Skeletal muscle tissue (tissue), 3 donors: ENCODE measurements at regions not wholly inside any gene's neighbourhood (a gene's known extent, or its start where the extent isn't known, plus 50 kb on each side); places are given as distances from the start of the nearest gene placed in this dataset.

Experiments
- H3K27ac ChIP-seq: one replicate; pipeline ENCODE4 v1.7.0; 2013; ENCODE audit warnings: mild to moderate bottlenecking, low read depth, low read length, inconsistent platforms
- H3K27me3 ChIP-seq, 3 donors: one replicate each; pipeline ENCODE4 v1.7.0; 2013; ENCODE audit warnings: low read length in 3 of 3; ENCODE audit not compliant: control insufficient read depth in 3 of 3, insufficient read depth in 3 of 3
- H3K36me3 ChIP-seq, 3 donors: one replicate each; pipeline ENCODE4 v1.7.0; 2013; ENCODE audit warnings: low read length in 3 of 3; ENCODE audit not compliant: control insufficient read depth in 3 of 3, insufficient read depth in 3 of 3
- H3K4me1 ChIP-seq, 3 donors: one replicate each; pipeline ENCODE4 v1.7.0; 2013; ENCODE audit warnings: low read length in 3 of 3, mild to moderate bottlenecking in 3 of 3; ENCODE audit not compliant: control insufficient read depth in 3 of 3, insufficient read depth in 3 of 3
- H3K4me3 ChIP-seq, 3 donors: one replicate each; pipeline ENCODE4 v1.7.0; 2013; ENCODE audit warnings: low read length in 3 of 3
- H3K9ac ChIP-seq, 3 donors: one replicate each; pipeline ENCODE4 v1.7.0; 2013; ENCODE audit warnings: low read length in 3 of 3, mild to moderate bottlenecking in 3 of 3, moderate library complexity in 2 of 3, low read depth in 1 of 3
- H3K9me3 ChIP-seq, 3 donors: one replicate each; pipeline ENCODE4 v1.7.0; 2013; ENCODE audit warnings: low read length in 3 of 3; ENCODE audit not compliant: control insufficient read depth in 3 of 3
- donor health status: Osteomylitis.

DNA sequence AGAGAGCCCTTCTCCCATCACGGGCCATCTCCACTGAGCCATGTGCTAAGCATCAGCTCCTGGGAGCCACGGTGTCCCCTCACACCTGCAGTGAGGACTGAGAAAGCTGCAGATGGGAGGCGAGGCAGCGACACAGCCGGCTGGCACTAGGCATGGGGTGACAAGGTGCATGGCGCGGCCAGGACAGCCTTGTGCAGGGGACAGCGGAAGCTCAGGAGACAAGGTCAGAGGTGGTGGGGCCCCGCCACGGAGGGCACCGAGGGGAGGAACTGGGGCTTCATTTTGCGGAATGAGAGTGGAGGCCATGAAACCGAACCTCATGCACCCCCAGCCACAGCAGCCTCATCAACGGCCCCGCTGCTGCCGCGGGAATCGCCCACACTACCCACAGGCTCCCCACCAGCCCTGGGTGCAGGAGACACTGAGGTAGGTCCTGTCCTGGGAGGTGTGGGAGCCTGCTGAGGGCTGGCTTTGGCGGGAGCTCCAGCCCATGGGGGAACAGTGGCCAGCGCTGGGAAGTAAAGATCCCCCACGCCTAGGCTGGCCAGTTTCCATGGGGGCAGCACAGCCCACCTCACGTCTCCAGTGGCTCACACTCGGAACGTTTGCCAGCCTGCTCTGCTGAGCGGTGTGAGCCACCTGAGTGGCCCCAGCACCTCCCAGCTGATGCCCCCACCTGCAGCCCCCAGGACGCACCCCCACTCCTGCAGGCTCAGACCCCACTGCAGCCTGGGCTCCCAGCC, 71.2 kb upstream of the INSIG1 start:
- Histone ChIP-seq H3K4me1 (peaks cover 3 to 9% (median 6%) of the 10 kb centered on the region in 3 donors), H3K9ac (no peak overlapping the region), H3K27me3 (peaks cover 0 to 8% (median 0%) of the 10 kb centered on the region in 3 donors), H3K4me3 (no peak overlapping the region), H3K9me3 (no peaks in the 10 kb centered on the region), H3K36me3 (no peaks in the 10 kb centered on the region), H3K27ac (no peak overlapping the region)

- H3K36me3 ChIP-seq, result no peaks in the 10 kb centered on the region
- no peaks in the 10 kb centered on the region for H3K9me3 ChIP-seq
- no peak overlapping the region for H3K9ac ChIP-seq
- no peak overlapping the region for H3K27ac ChIP-seq
- peaks cover 3 to 9% (median 6%) of the 10 kb centered on the region in 3 donors for H3K4me1 ChIP-seq
- peaks cover 0 to 8% (median 0%) of the 10 kb centered on the region in 3 donors for H3K27me3 ChIP-seq
- H3K4me3 ChIP-seq, result no peak overlapping the region
Observed at GRCh38 chr7:155227004-155227787, 70.5 kb upstream of the INSIG1 start.

GRCh38 chr7:155227788-155228458, 69.8 kb upstream of the INSIG1 start:
- no peaks in the 10 kb centered on the region for H3K36me3 ChIP-seq
- H3K4me1 ChIP-seq, result peaks cover 3 to 9% (median 6%) of the 10 kb centered on the region in 3 donors
- H3K4me3 ChIP-seq, result no peak overlapping the region
- no peak overlapping the region for H3K9ac ChIP-seq
- H3K9me3 ChIP-seq, result no peaks in the 10 kb centered on the region
- no peak overlapping the region for H3K27ac ChIP-seq
- peaks cover 0 to 6% (median 0%) of the 10 kb centered on the region in 3 donors for H3K27me3 ChIP-seq

DNA sequence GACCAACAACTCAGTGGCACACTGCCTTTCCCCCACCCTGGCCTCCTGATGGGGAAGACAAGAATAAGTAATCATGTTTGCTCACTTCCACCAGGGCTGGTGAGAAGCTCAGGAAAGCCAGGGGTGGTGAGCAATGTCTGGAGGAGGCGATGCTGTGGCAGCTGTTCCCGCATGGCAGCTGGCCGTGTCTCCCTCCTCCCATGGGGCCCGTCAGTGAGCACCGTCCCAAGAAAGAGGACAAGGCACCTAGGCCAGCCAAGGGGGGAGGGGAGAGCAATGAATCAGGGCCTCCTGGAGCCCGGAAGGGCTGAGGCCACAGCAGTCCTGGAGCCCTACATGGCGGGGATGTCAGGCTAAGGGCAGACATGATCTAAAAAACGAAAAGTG, 69.2 kb upstream of the INSIG1 start:
- peaks cover 3 to 9% (median 6%) of the 10 kb centered on the region in 3 donors for H3K4me1 ChIP-seq
- no peak overlapping the region for H3K4me3 ChIP-seq
- H3K9me3 ChIP-seq, result no peaks in the 10 kb centered on the region
- H3K36me3 ChIP-seq, result no peaks in the 10 kb centered on the region
- peaks cover 0 to 3% (median 0%) of the 10 kb centered on the region in 3 donors for H3K27me3 ChIP-seq
- no peak overlapping the region for H3K27ac ChIP-seq
- no peak overlapping the region for H3K9ac ChIP-seq

DNA sequence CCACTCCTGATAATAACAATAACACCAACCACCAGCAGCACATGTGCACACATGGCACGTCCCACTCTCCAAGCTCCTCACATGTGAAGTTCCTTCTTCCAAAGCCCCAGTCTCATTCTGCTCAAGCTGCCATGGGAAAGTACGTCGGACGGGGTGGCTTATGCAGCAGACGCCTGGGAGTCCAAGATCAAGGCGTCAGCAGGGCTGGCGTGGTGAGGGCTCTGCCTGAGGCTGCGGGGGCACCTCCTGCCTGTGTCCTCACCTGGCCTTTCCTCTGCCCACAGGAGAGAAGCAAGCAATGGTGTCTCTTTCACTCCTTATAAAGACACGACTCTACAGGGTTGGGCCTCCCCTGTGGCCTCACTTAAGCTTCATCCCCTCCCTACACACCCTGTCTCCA, 68.8 kb upstream of the INSIG1 start:
- Histone ChIP-seq H3K36me3 (no peaks in the 10 kb centered on the region), H3K27me3 (peaks cover 0 to 3% (median 0%) of the 10 kb centered on the region in 3 donors), H3K27ac (no peak overlapping the region), H3K9ac (no peak overlapping the region), H3K4me3 (no peak overlapping the region), H3K4me1 (peaks cover 6 to 9% (median 6%) of the 10 kb centered on the region in 3 donors), H3K9me3 (no peaks in the 10 kb centered on the region)

DNA sequence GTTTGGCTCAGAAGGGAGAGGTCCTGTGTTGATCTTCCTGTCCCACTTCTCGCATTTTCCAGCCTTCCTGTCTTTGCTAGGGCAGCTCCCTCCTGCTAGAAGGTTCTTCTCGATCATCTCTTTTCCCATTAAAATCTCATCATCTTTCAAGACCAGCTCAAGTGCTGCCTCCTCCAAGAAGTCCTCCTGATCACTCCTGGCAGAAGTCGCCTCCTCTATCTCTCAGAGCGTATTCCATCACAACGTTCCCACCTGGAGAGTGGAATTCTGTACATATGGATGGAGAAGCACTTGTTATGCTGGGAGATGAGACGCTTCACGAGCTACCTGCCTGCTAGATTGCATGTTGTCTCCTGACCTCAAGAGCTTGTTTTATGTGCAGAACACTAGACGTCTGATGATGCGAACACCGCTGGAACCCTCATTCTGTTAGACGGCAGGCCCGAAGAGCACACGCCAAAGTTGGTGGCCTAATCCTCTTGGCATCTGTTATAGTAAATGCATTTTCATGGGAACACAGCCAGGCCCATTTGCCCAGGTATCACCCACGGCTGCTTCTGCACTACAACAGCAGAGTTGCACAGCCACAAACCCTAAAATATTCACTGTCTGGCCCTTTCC, 68.0 kb upstream of the INSIG1 start:
- H3K27ac ChIP-seq, result peak overlapping the region; percentile 17

DNA sequence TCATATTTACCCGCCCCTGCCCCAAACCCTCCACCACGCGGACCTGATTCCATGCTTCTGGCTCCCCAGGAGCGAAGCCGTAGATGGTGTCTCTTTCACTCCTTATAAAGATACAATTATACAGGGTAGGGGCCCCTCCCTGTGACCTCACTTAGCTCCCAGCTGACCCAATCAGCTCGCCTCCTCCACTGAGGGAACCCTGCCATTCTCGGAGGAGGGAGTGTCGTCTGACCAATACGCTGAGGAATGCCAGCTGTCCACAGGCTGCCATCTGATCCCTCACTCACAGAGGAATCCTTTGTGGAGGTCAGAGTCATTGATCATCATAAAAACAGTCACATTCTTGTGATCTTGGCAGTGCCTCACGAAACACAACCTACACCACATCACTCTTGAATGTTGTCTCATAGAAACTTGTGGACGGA, 67.5 kb upstream of the INSIG1 start:
- Histone ChIP-seq H3K4me3 (no peak overlapping the region), H3K27me3 (peaks cover 0 to 3% (median 0%) of the 10 kb centered on the region in 3 donors), H3K4me1 (peaks cover 6 to 9% (median 6%) of the 10 kb centered on the region in 3 donors), H3K27ac (peak overlapping the region; percentile 17), H3K9ac (no peak overlapping the region), H3K36me3 (no peaks in the 10 kb centered on the region), H3K9me3 (no peaks in the 10 kb centered on the region)

More for the DNA sequence above, 68.0 kb upstream of the INSIG1 start:
- Histone ChIP-seq H3K4me3 (no peak overlapping the region), H3K27me3 (peaks cover 0 to 3% (median 0%) of the 10 kb centered on the region in 3 donors), H3K9me3 (no peaks in the 10 kb centered on the region), H3K9ac (no peak overlapping the region), H3K4me1 (peaks cover 6 to 9% (median 6%) of the 10 kb centered on the region in 3 donors), H3K36me3 (no peaks in the 10 kb centered on the region)

DNA sequence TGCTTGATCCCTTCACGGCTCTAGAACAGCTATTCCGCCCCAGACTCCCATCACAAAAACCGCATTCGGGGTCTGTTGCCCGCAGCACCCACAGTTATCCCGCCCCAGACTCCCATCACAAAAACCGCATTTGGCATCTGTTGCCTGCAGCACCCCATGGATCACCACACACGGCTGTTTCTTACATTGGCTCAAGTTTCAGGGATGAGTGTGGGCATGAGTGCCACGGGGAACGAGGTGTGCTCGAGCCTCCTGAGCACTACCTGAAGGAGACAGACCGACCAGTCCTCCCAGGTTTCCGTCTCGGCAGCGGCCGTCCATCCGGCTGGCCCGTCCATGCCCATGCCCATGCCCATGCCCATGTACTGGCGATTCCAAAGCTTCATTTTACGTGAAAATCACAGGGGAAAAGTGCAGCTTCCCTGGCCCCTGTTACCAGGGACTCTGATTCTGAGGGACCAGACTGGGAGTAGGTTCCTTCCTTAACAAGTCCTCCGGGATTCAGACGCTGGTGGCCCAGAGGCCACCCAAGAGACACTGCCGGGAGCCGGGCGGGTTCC, 66.4 kb upstream of the INSIG1 start:
- H3K4me3 ChIP-seq, result no peak overlapping the region
- H3K4me1 ChIP-seq, result peaks cover 6 to 9% (median 6%) of the 10 kb centered on the region in 3 donors
- H3K36me3 ChIP-seq, result no peaks in the 10 kb centered on the region
- H3K27ac ChIP-seq, result no peak overlapping the region
- H3K27me3 ChIP-seq, result no peaks in the 10 kb centered on the region
- no peaks in the 10 kb centered on the region for H3K9me3 ChIP-seq
- no peak overlapping the region for H3K9ac ChIP-seq

- peaks cover 6 to 9% (median 6%) of the 10 kb centered on the region in 3 donors for H3K4me1 ChIP-seq
- H3K36me3 ChIP-seq, result no peaks in the 10 kb centered on the region
- H3K9me3 ChIP-seq, result no peaks in the 10 kb centered on the region
- H3K9ac ChIP-seq, result no peak overlapping the region
- no peak overlapping the region for H3K4me3 ChIP-seq
- H3K27ac ChIP-seq, result no peak overlapping the region
- H3K27me3 ChIP-seq, result no peaks in the 10 kb centered on the region
Observed at GRCh38 chr7:155231941-155232340, 65.7 kb upstream of the INSIG1 start.
